ENCODE measurements at regions not wholly inside any gene's neighbourhood (a gene's known extent, or its start where the extent isn't known, plus 50 kb on each side); places are given as distances from the start of the nearest gene placed in this dataset.

DNA sequence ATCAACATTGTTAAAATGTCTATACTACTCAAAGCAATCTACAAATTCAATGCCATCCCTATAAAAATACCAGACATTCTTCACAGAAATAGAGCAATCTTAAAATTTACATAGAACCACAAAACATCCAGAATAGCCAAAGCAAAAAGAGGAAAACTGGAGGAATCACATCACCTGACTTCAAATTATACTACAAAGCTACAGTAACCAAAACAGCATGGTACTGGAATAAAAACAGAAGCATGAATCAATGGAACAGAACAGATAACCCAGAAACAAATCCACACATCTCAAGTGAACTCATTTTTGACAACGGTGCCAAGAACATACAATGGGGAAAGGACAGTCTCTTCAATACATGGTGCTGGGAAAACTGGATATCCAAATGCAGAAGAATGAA lies 87.3 kb upstream of the EGFR start:
- Histone ChIP-seq H3K36me3 (no peaks in the 10 kb centered on the region), H3K4me1 (peaks cover 12% of the 10 kb centered on the region), H3K4me3 (ENCODE audit: low read depth, low read length) (no peak overlapping the region), H3K9me3 (no peaks in the 10 kb centered on the region), H3K27me3 (no peaks in the 10 kb centered on the region)
- TF ChIP-seq, protein P1, sequence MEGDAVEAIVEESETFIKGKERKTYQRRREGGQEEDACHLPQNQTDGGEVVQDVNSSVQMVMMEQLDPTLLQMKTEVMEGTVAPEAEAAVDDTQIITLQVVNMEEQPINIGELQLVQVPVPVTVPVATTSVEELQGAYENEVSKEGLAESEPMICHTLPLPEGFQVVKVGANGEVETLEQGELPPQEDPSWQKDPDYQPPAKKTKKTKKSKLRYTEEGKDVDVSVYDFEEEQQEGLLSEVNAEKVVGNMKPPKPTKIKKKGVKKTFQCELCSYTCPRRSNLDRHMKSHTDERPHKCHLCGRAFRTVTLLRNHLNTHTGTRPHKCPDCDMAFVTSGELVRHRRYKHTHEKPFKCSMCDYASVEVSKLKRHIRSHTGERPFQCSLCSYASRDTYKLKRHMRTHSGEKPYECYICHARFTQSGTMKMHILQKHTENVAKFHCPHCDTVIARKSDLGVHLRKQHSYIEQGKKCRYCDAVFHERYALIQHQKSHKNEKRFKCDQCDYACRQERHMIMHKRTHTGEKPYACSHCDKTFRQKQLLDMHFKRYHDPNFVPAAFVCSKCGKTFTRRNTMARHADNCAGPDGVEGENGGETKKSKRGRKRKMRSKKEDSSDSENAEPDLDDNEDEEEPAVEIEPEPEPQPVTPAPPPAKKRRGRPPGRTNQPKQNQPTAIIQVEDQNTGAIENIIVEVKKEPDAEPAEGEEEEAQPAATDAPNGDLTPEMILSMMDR (IDR thresholded peaks at IDR 0.05; ENCODE audit: low read depth, low read length) = no peak
- no peak for DNase-seq

DNA sequence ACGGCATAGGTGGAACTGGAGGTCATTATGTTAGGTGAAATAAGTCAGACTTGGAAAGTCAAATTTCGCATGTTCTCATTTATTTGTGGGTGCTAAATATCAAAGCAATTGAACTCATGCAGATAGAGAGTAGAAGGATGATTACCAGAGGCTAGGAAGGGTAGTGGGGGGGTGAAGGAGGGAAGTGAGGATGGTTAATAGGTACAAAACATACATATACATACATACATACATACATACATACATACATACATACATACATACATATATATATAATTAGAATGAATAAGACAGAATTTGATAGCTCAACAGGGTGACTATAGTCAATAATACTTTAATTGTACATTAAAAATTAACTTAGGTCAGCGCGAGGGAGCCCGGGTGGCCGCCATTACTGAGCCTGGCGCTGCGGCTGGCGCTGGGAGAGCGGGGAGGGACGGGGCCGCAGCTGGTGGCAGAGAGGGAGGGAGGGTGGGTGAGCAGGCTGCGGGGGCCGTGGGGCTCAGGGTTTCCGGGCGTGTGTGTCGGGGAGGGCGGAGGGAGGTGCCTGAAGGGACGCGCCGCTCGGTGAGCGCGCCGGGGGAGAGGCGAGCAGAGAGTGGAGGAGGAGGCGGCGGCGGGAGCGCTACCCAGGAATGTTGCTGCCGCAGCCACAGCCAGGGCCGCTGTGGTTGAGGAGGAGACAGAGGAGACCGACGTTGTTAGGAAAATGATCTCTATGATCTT lies 85.8 kb upstream of the EGFR start:
- Histone ChIP-seq H3K4me1 (peaks cover 12% of the 10 kb centered on the region), H3K9me3 (no peaks in the 10 kb centered on the region), H3K36me3 (no peaks in the 10 kb centered on the region), H3K27me3 (no peaks in the 10 kb centered on the region), H3K4me3 (ENCODE audit: low read depth, low read length) (peak overlapping the region; percentile 54)
- TF ChIP-seq, protein P1 (IDR thresholded peaks at IDR 0.05; ENCODE audit: low read depth, low read length) = no peak
- DNase-seq = peak; percentile 94

DNA sequence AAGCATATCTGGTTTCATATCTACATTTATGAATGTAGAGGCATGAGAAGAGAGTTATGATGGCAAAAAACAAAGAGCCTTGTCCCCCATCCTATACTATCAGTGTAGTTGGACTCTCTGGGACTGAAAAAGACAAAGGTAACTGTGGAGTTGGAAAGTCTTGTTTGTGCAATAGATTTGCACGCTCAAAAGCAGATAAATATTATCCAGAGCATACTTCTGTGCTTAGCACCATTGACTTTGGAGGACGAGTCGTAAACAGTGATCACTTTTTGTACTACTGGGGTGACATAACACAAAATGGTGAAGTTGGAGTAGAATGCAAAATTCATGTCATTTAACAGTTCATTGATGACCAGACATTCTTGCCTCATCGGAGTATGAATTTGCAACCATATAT lies 85.2 kb upstream of the EGFR start:
- Histone ChIP-seq H3K36me3 (no peaks in the 10 kb centered on the region), H3K4me3 (ENCODE audit: low read depth, low read length) (peak overlapping the region; percentile 54), H3K9me3 (no peaks in the 10 kb centered on the region), H3K4me1 (peaks cover 12% of the 10 kb centered on the region), H3K27me3 (no peaks in the 10 kb centered on the region)
- TF ChIP-seq, protein P1 (IDR thresholded peaks at IDR 0.05; ENCODE audit: low read depth, low read length) = no peak
- no peak for DNase-seq

DNA sequence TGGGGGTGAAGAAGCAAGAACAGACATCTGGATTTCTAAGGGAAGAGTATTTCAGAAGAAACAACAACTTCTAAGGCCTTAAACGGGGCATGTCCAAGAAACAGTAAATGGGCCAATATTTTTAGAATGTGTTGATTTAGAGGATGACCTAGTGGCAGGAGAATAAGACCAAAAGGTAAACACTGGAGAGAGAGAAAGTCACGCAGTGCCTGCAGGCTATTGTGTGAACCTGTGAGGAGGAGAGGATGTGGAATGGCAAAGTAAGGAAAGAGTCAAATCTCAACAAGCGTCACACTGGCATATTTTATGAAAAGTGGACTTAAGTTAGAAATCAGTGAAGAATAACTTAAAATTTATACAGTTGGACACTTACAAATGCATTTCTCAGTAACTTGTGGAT lies 78.1 kb upstream of the EGFR start:
- DNase-seq = no peak
- Histone ChIP-seq H3K4me1 (no peaks in the 10 kb centered on the region), H3K9me3 (no peaks in the 10 kb centered on the region), H3K4me3 (ENCODE audit: low read depth, low read length) (no peak overlapping the region), H3K36me3 (no peaks in the 10 kb centered on the region), H3K27me3 (no peaks in the 10 kb centered on the region)
- TF ChIP-seq, protein P1 (IDR thresholded peaks at IDR 0.05; ENCODE audit: low read depth, low read length) = no peak

DNA sequence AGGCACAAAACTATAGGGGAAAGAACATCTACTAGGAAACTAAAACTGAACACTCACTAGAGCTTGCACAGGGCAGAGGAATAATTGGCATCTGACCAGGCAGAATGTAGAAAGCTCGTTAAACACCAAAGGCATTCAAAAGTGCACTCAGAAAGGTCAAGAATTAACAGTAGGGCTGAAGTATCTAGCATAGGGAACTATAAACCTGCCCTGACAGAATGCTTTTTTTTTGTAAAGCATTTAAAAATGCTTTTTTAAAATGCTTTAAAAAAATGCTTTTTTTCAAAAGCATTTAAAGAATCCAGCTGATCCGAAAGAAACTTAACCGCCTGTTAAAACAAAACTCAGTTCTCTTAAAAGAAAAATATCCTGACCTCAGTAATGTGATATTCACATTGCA lies 74.6 kb upstream of the EGFR start:
- Histone ChIP-seq H3K27me3 (no peaks in the 10 kb centered on the region), H3K4me3 (ENCODE audit: low read depth, low read length) (no peak overlapping the region), H3K36me3 (no peaks in the 10 kb centered on the region), H3K9me3 (no peaks in the 10 kb centered on the region), H3K4me1 (no peaks in the 10 kb centered on the region)
- TF ChIP-seq, protein P1 (IDR thresholded peaks at IDR 0.05; ENCODE audit: low read depth, low read length) = no peak
- DNase-seq = no peak

DNA sequence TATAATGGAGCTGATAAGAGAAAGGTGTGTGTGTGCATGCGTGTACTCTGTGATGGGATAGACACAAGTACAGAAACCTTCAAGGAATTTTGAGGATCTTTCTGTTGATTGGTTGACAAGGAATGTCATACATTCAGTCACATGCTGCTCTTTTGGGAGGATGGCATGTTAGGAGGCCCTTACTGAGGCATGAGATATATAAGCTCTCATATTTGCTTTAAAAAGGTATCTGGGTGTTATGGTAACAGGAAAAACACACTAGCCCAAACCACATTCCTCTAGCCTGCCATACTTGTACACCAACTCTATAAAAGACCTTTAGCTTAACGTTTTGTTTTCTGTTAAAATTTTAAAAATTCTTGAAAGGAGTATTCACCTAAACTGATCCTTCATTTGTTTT lies 72.5 kb upstream of the EGFR start:
- no peak for DNase-seq

More for the DNA sequence above, 72.5 kb upstream of the EGFR start:
- H3K9me3 ChIP-seq = no peaks in the 10 kb centered on the region
- no peaks in the 10 kb centered on the region for H3K4me1 ChIP-seq
- H3K27me3 ChIP-seq = no peaks in the 10 kb centered on the region
- no peaks in the 10 kb centered on the region for H3K36me3 ChIP-seq
- H3K4me3 ChIP-seq (ENCODE audit: low read depth, low read length) = no peak overlapping the region
- TF ChIP-seq, protein P1 (IDR thresholded peaks at IDR 0.05; ENCODE audit: low read depth, low read length) = no peak
